ENCODE measurements at regions not wholly inside any gene's neighbourhood (a gene's known extent, or its start where the extent isn't known, plus 50 kb on each side); places are given as distances from the start of the nearest gene placed in this dataset.

- H3K4me3 ChIP-seq (ENCODE audit: low read depth in 2 of 2, low read length in 2 of 2) = no peak overlapping the region
- no peak overlapping the region for H3K27ac ChIP-seq (ENCODE audit: low read length)
- no peak for TF ChIP-seq POLR2AphosphoS5 (IDR thresholded peaks at IDR 0.05; ENCODE audit: low read depth, low read length)
- no peak for TF ChIP-seq REST (IDR thresholded peaks at IDR 0.05; ENCODE audit: insufficient read depth in 1 of 2, low read depth in 2 of 2, low read length in 1 of 2)
- TF ChIP-seq SIN3A (IDR thresholded peaks at IDR 0.05; ENCODE audit: borderline replicate concordance, insufficient read depth, low read depth, low read length) = no peak
- no peak for TF ChIP-seq CTCF (IDR thresholded peaks at IDR 0.05)
- TF ChIP-seq TCF7L2 (IDR thresholded peaks at IDR 0.05; ENCODE audit: low read depth, low read length) = no peak
- in situ Hi-C loops (cut with HindIII; ENCODE audit: low pct_unique_long_range_greater_than_20kb, low sequenced_read_pairs) (no loop called here), intact Hi-C loops (cut with micrococcal nuclease; ENCODE audit: unreplicated experiment) (no loop called here)
- BruUV-seq (replicated peaks) = no TSS peak
- H3K4me1 ChIP-seq (ENCODE audit: control insufficient read depth, insufficient read depth, low read length) = no peaks in the 10 kb centered on the region
- H3K27me3 ChIP-seq (ENCODE audit: control insufficient read depth, insufficient read depth, low read length) = no peaks in the 10 kb centered on the region
- ChIA-PET CTCF (no interaction called here), POLR2A (interaction anchor here (0.6 kb wide), 1 partner anchor 196 kb away, joined by 4 read pairs; no protein-coding TSS in a partner anchor)
- H3K36me3 ChIP-seq (ENCODE audit: control insufficient read depth, insufficient read depth, low read length) = no peaks in the 10 kb centered on the region
- DNase-seq (ENCODE audit: low read depth, low spot score) (no peak), ATAC-seq (no peak)
- H3K9me3 ChIP-seq (ENCODE audit: control insufficient read depth, insufficient read depth, low read depth, low read length) = no peaks in the 10 kb centered on the region
These were observed 518.9 kb upstream of the NR5A2 start for GRCh38 chr1:199508653-199509052.

GRCh38 chr1:199509456-199509855 is 518.1 kb upstream of the NR5A2 start:
- Histone ChIP-seq H3K36me3 (ENCODE audit: control insufficient read depth, insufficient read depth, low read length) (no peaks in the 10 kb centered on the region), H3K9me3 (ENCODE audit: control insufficient read depth, insufficient read depth, low read depth, low read length) (no peaks in the 10 kb centered on the region), H3K4me3 (ENCODE audit: low read depth in 2 of 2, low read length in 2 of 2) (no peak overlapping the region), H3K27ac (ENCODE audit: low read length) (no peak overlapping the region), H3K27me3 (ENCODE audit: control insufficient read depth, insufficient read depth, low read length) (no peaks in the 10 kb centered on the region), H3K4me1 (ENCODE audit: control insufficient read depth, insufficient read depth, low read length) (no peaks in the 10 kb centered on the region)
- DNase-seq (ENCODE audit: low read depth, low spot score) (no peak), ATAC-seq (no peak)
- ChIA-PET CTCF (no interaction called here), POLR2A (no interaction called here)
- intact Hi-C loops (cut with micrococcal nuclease; ENCODE audit: unreplicated experiment) (no loop called here), in situ Hi-C loops (cut with HindIII; ENCODE audit: low pct_unique_long_range_greater_than_20kb, low sequenced_read_pairs) (no loop called here)
- BruUV-seq (replicated peaks) = no TSS peak
- TF ChIP-seq REST (IDR thresholded peaks at IDR 0.05; ENCODE audit: insufficient read depth in 1 of 2, low read depth in 2 of 2, low read length in 1 of 2) (no peak), CTCF (IDR thresholded peaks at IDR 0.05) (no peak), SIN3A (IDR thresholded peaks at IDR 0.05; ENCODE audit: borderline replicate concordance, insufficient read depth, low read depth, low read length) (no peak), TCF7L2 (IDR thresholded peaks at IDR 0.05; ENCODE audit: low read depth, low read length) (no peak), POLR2AphosphoS5 (IDR thresholded peaks at IDR 0.05; ENCODE audit: low read depth, low read length) (no peak)
